Loucy (cell line): ENCODE measurements at regions not wholly inside any gene's neighbourhood (a gene's known extent, or its start where the extent isn't known, plus 50 kb on each side); places are given as distances from the start of the nearest gene placed in this dataset.

Experiments used
- H2AFZ ChIP-seq: fragments of 200-600 bp; sonication (generic); 2 replicates; pipeline ENCODE4 v1.6.0; 2016; ENCODE audit warnings: antibody characterized with exemption, mild to moderate bottlenecking, low read length, moderate library complexity
- H3F3A ChIP-seq: fragments of 200-600 bp; 2 replicates; pipeline ENCODE4 v1.6.0; 2016; ENCODE audit warnings: antibody characterized with exemption, low read depth, mild to moderate bottlenecking
- H3K27me3 ChIP-seq: fragments of 200-600 bp; sonication (generic); 2 replicates; pipeline ENCODE4 v1.6.1; 2014; ENCODE audit warnings: low read length, mild to moderate bottlenecking; ENCODE audit not compliant: insufficient read depth, poor library complexity, severe bottlenecking
- H3K36me3 ChIP-seq: fragments of 200-600 bp; sonication (generic); 2 replicates; pipeline ENCODE4 v1.6.1; 2016; ENCODE audit warnings: low read length; ENCODE audit not compliant: insufficient read depth
- H3K4me1 ChIP-seq: fragments of 200-600 bp; sonication (generic); 2 replicates; pipeline ENCODE4 v1.5.1; 2014; ENCODE audit warnings: low read length, mild to moderate bottlenecking; ENCODE audit not compliant: insufficient read depth, poor library complexity, severe bottlenecking
- H3K4me2 ChIP-seq: fragments of 200-600 bp; sonication (generic); 2 replicates; pipeline ENCODE4 v1.6.0; 2014; ENCODE audit warnings: antibody characterized with exemption, low read length, low read depth, mild to moderate bottlenecking; ENCODE audit not compliant: poor library complexity, severe bottlenecking
- H3K4me3 ChIP-seq: fragments of 200-600 bp; sonication (generic); 2 replicates; pipeline ENCODE4 v1.5.1; 2014; ENCODE audit warnings: low read length, mild to moderate bottlenecking, mixed read lengths; ENCODE audit not compliant: poor library complexity, severe bottlenecking
- H3K79me2 ChIP-seq: fragments of 200-600 bp; sonication (generic); 2 replicates; pipeline ENCODE4 v1.6.1; 2014; ENCODE audit warnings: low read length; ENCODE audit not compliant: insufficient read depth
- H3K9ac ChIP-seq: fragments of 200-600 bp; sonication (generic); 2 replicates; pipeline ENCODE4 v1.6.0; 2014; ENCODE audit warnings: mild to moderate bottlenecking, low read depth, low read length, moderate library complexity; ENCODE audit not compliant: poor library complexity, severe bottlenecking
- H3K9me2 ChIP-seq: fragments of 200-600 bp; sonication (generic); replicated peaks from 2 replicates; pipeline ENCODE4 v1.6.1; 2016; ENCODE audit warnings: low read depth, low read length, mixed read lengths
- H3K9me3 ChIP-seq: fragments of 200-600 bp; sonication (generic); 2 replicates; pipeline ENCODE4 v1.6.1; 2014; ENCODE audit warnings: mild to moderate bottlenecking, antibody characterized with exemption, low read length, low read depth; ENCODE audit not compliant: insufficient read depth
- H4K20me1 ChIP-seq: fragments of 200-600 bp; sonication (generic); 2 replicates; pipeline ENCODE4 v1.6.0; 2014; ENCODE audit warnings: antibody characterized with exemption, low read length, mild to moderate bottlenecking; ENCODE audit not compliant: insufficient read depth, poor library complexity, severe bottlenecking
- CTCF ChIP-seq: fragments of 200-600 bp; sonication (generic); conservative IDR thresholded peaks from 2 replicates; pipeline ENCODE4 v1.5.1; 2014; ENCODE audit warnings: mild to moderate bottlenecking, antibody characterized with exemption, low read length
- EZH2phosphoT487 ChIP-seq: fragments of 200-600 bp; IDR thresholded peaks from 2 replicates; pipeline ENCODE4 v1.6.1; 2018; ENCODE audit warnings: antibody characterized with exemption, mild to moderate bottlenecking, moderate library complexity, borderline replicate concordance

GRCh38 chr2:146847846-146848245 is 997.0 kb upstream of the ACVR2A start:
- Histone ChIP-seq H3K36me3 (no peaks in the 10 kb centered on the region), H4K20me1 (no peaks in the 10 kb centered on the region), H3K9me2 (no peaks in the 10 kb centered on the region), H3K9me3 (no peaks in the 10 kb centered on the region), H2AFZ (no peak overlapping the region), H3K9ac (no peak overlapping the region), H3K27me3 (no peaks in the 10 kb centered on the region), H3K4me1 (no peaks in the 10 kb centered on the region), H3K4me3 (no peak overlapping the region), H3F3A (no peaks in the 10 kb centered on the region), H3K4me2 (no peak overlapping the region), H3K79me2 (no peaks in the 10 kb centered on the region)
- TF ChIP-seq CTCF (no peak), EZH2phosphoT487 (no peak)

- H3K9ac ChIP-seq: no peak overlapping the region
- H3F3A ChIP-seq: no peaks in the 10 kb centered on the region
- no peaks in the 10 kb centered on the region for H3K36me3 ChIP-seq
- no peaks in the 10 kb centered on the region for H3K9me3 ChIP-seq
- TF ChIP-seq CTCF (no peak), EZH2phosphoT487 (no peak)
- no peaks in the 10 kb centered on the region for H3K4me1 ChIP-seq
- no peaks in the 10 kb centered on the region for H3K27me3 ChIP-seq
- H4K20me1 ChIP-seq: no peaks in the 10 kb centered on the region
- H3K4me2 ChIP-seq: no peak overlapping the region
- H2AFZ ChIP-seq: no peak overlapping the region
- no peaks in the 10 kb centered on the region for H3K79me2 ChIP-seq
- no peak overlapping the region for H3K4me3 ChIP-seq
- H3K9me2 ChIP-seq: no peaks in the 10 kb centered on the region
These were observed 1000.4 kb upstream of the ACVR2A start for GRCh38 chr2:146844226-146844990.

GRCh38 chr2:146837857-146838256 is 1007.0 kb upstream of the ACVR2A start:
- Histone ChIP-seq H3K9ac (no peak overlapping the region), H3K4me2 (no peak overlapping the region), H3K4me1 (no peaks in the 10 kb centered on the region), H3K4me3 (no peak overlapping the region), H3K36me3 (no peaks in the 10 kb centered on the region), H3F3A (no peaks in the 10 kb centered on the region), H4K20me1 (no peaks in the 10 kb centered on the region), H3K9me2 (no peaks in the 10 kb centered on the region), H2AFZ (no peak overlapping the region), H3K27me3 (no peaks in the 10 kb centered on the region), H3K9me3 (no peaks in the 10 kb centered on the region), H3K79me2 (no peaks in the 10 kb centered on the region)
- no peak for TF ChIP-seq CTCF
- no peak for TF ChIP-seq EZH2phosphoT487
